WERI-Rb-1 (cell line): ENCODE measurements at regions not wholly inside any gene's neighbourhood (a gene's known extent, or its start where the extent isn't known, plus 50 kb on each side); places are given as distances from the start of the nearest gene placed in this dataset.
"Not testable (repeated sequence)": the region's sequence is repeated elsewhere in the genome, so short reads cannot be mapped to it uniquely, and the experiment has no call there.

Source experiments
- DNase-seq: peaks from one replicate; pipeline ENCODE4 v3.0.0-alpha.2; 2020
- H3K27ac ChIP-seq: fragments of 250-450 bp; sonication (Bioruptor Pico); 2 replicates; pipeline ENCODE4 v1.5.1; 2020; ENCODE audit warnings: mild to moderate bottlenecking, moderate library complexity
- H3K27me3 ChIP-seq: fragments of 250-450 bp; sonication (Bioruptor Pico); 2 replicates; pipeline ENCODE4 v1.5.1; 2021; ENCODE audit warnings: mild to moderate bottlenecking, low read depth, moderate library complexity; ENCODE audit not compliant: insufficient read depth, severe bottlenecking
- H3K36me3 ChIP-seq: fragments of 250-450 bp; sonication (Bioruptor Pico); 2 replicates; pipeline ENCODE4 v1.5.1; 2020; ENCODE audit warnings: mild to moderate bottlenecking, moderate library complexity
- H3K4me3 ChIP-seq: 2 replicates; pipeline ENCODE4 v1.5.1; 2011; ENCODE audit warnings: low read depth, mild to moderate bottlenecking, control low read depth, low read length
- H3K9me3 ChIP-seq: fragments of 250-450 bp; sonication (Bioruptor Pico); 2 replicates; pipeline ENCODE4 v1.5.1; 2021; ENCODE audit warnings: mild to moderate bottlenecking, moderate library complexity; ENCODE audit not compliant: severe bottlenecking
- TF ChIP-seq, protein P1 (sequence below): IDR thresholded peaks from 2 replicates; pipeline ENCODE4 v1.5.1; 2011; ENCODE audit warnings: low read depth, mild to moderate bottlenecking, control low read depth, inconsistent platforms, low read length

DNA sequence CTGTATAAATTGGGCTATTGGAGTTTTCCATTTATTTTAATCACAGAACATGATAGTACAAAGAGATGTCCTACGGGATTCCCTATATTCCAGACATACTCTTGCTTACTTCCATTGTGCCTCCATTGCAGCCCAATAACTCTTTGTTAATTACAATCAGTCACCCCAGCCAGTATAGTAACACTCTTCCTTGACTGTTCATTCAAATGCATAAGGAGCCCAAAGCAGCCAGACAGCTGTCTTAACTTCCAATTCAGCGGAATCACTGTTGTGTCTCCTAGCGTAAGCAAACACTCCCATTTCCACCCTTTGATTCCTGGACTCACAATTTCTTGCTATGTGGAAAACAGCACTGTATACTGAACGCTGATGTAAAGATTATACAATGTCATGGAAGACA is 942.3 kb downstream of the TAF11L14 start:
- no peaks in the 10 kb centered on the region for H3K27me3 ChIP-seq
- H3K4me3 ChIP-seq = no peak overlapping the region
- no peaks in the 10 kb centered on the region for H3K36me3 ChIP-seq
- no peak overlapping the region for H3K27ac ChIP-seq
- H3K9me3 ChIP-seq = no peaks in the 10 kb centered on the region
- TF ChIP-seq, protein P1, sequence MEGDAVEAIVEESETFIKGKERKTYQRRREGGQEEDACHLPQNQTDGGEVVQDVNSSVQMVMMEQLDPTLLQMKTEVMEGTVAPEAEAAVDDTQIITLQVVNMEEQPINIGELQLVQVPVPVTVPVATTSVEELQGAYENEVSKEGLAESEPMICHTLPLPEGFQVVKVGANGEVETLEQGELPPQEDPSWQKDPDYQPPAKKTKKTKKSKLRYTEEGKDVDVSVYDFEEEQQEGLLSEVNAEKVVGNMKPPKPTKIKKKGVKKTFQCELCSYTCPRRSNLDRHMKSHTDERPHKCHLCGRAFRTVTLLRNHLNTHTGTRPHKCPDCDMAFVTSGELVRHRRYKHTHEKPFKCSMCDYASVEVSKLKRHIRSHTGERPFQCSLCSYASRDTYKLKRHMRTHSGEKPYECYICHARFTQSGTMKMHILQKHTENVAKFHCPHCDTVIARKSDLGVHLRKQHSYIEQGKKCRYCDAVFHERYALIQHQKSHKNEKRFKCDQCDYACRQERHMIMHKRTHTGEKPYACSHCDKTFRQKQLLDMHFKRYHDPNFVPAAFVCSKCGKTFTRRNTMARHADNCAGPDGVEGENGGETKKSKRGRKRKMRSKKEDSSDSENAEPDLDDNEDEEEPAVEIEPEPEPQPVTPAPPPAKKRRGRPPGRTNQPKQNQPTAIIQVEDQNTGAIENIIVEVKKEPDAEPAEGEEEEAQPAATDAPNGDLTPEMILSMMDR = no peak
- no peak for DNase-seq

DNA sequence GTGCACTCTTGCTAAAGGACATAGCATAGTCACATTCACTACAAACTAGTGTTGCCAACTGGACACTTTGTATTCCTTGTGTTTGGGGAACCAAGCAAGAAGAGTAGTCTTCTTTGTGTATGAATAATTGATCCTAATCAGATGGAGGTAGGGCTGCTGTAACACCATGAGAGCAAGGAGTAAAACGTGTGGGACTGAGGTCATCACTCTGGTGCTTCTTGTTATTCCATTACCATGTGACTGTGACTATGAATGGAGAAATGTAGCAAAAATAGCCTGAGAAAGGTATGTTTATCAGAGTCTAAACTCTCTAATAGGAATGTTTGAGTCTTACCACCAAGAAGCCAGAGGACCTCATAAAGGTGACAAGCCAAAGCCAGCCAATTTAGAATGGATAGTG is 966.9 kb downstream of the TAF11L14 start:
- no peak for DNase-seq
- no peaks in the 10 kb centered on the region for H3K36me3 ChIP-seq
- H3K27ac ChIP-seq = no peak overlapping the region
- H3K9me3 ChIP-seq = no peaks in the 10 kb centered on the region
- no peaks in the 10 kb centered on the region for H3K27me3 ChIP-seq
- H3K4me3 ChIP-seq = no peak overlapping the region
- TF ChIP-seq, protein P1 = no peak

- TF ChIP-seq, protein P1 = no peak
- H3K36me3 ChIP-seq = no peaks in the 10 kb centered on the region
- no peaks in the 10 kb centered on the region for H3K27me3 ChIP-seq
- H3K9me3 ChIP-seq = no peaks in the 10 kb centered on the region
- H3K27ac ChIP-seq = no peak overlapping the region
- no peak overlapping the region for H3K4me3 ChIP-seq
- no peak for DNase-seq
Measured at GRCh38 chr5:18602402-18602801, 968.1 kb downstream of the TAF11L14 start.

DNA sequence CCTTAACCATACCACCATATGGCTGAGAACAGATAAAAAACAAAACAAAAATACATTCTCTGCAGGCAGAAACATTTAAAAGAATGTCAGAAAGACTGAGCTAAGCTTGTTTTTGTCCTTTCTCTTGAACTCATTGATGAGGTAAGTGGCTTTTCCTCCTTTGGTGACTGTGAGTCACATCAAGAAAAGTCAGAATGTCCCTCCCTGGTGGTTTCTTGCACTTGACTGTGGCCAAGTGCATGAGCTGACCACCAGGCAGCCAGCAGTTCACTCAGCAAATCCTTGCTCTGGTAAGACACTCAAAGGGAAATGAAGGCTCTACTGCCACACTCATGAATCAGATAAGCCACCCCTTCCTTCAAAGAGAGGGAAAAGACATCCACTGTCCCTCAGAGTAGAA is 970.9 kb downstream of the TAF11L14 start:
- Histone ChIP-seq H3K9me3 (no peaks in the 10 kb centered on the region), H3K36me3 (no peaks in the 10 kb centered on the region), H3K27ac (no peak overlapping the region), H3K4me3 (no peak overlapping the region), H3K27me3 (no peaks in the 10 kb centered on the region)
- no peak for DNase-seq
- TF ChIP-seq, protein P1 = no peak

- Histone ChIP-seq H3K4me3 (no peak overlapping the region), H3K27ac (no peak overlapping the region), H3K9me3 (no peaks in the 10 kb centered on the region), H3K27me3 (no peaks in the 10 kb centered on the region), H3K36me3 (no peaks in the 10 kb centered on the region)
- TF ChIP-seq, protein P1 = no peak
- DNase-seq = no peak
Measured at GRCh38 chr5:18607570-18607969, 973.3 kb downstream of the TAF11L14 start.

DNA sequence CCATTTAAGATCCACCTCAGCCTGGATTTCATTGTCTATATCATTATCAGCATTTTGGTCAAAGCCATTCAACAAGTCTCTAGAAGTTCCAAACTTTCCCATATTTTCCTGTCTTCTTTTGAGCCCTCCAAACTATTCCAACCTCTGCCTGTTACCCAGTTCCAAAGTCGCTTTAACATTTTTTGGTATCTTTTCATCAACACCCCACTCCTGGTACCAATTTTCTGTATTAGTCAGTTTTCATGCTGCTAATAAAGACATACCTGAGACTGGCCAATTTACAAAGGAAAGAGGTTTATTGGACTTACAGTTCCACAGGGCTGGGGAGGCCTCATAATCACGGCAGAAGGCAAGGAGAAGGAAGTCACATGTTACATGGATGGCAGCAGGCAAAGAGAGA is 982.9 kb downstream of the TAF11L14 start:
- H3K27ac ChIP-seq, H3K27me3 ChIP-seq, DNase-seq, H3K4me3 ChIP-seq, H3K9me3 ChIP-seq, H3K36me3 ChIP-seq: not testable (repeated sequence)
